ENCODE measurements at regions not wholly inside any gene's neighbourhood (a gene's known extent, or its start where the extent isn't known, plus 50 kb on each side); places are given as distances from the start of the nearest gene placed in this dataset.
A peak's percentile ranks its signal among the peaks of the same experiment; 100 is the strongest.

- Histone ChIP-seq H3K4me1 (ENCODE audit: control insufficient read depth, insufficient read depth, low read depth, low read length) (peaks cover 2% of the 10 kb centered on the region), H3K79me1 (replicated peaks; ENCODE audit: low read length, poor library complexity, severe bottlenecking) (no peaks in the 10 kb centered on the region), H3K36me3 (ENCODE audit: control insufficient read depth in 1 of 2, insufficient read depth in 2 of 2, low read depth in 1 of 2, low read length in 2 of 2) (no peaks in the 10 kb centered on the region), H2AK5ac (ENCODE audit: low read length, severe bottlenecking) (no peak overlapping the region), H4K91ac (ENCODE audit: low read length) (no peak overlapping the region), H4K8ac (ENCODE audit: low read length) (no peak overlapping the region), H3K4me3 (ENCODE audit: insufficient read depth in 1 of 2, low read depth in 1 of 2, low read length in 2 of 2) (no peak overlapping the region), H2BK120ac (ENCODE audit: low read depth, low read length) (no peak overlapping the region), H3K4ac (ENCODE audit: low read depth in 1 of 2, low read length in 2 of 2) (no peak overlapping the region), H3K27ac (ENCODE audit: low read length, poor library complexity, severe bottlenecking) (no peak overlapping the region), H2BK15ac (ENCODE audit: low read depth, poor library complexity, severe bottlenecking) (no peak overlapping the region), H3K23ac (ENCODE audit: low read length in 2 of 2) (no peak overlapping the region), H3K4me2 (ENCODE audit: low read length, poor library complexity, severe bottlenecking) (no peak overlapping the region), H3K9me3 (ENCODE audit: control insufficient read depth, low read length) (no peaks in the 10 kb centered on the region), H3K14ac (ENCODE audit: low read length in 2 of 2) (no peak overlapping the region), H3K9ac (ENCODE audit: low read length) (no peak overlapping the region), H3K18ac (ENCODE audit: low read depth in 1 of 2, low read length in 2 of 2) (no peak overlapping the region), H2AFZ (ENCODE audit: low read depth, low read length) (no peak overlapping the region), H2BK12ac (ENCODE audit: low read length in 2 of 2) (no peak overlapping the region), H2BK5ac (ENCODE audit: low read depth, low read length, poor library complexity, severe bottlenecking) (no peak overlapping the region), H3K27me3 (ENCODE audit: control insufficient read depth in 1 of 2, insufficient read depth in 1 of 2, low read length in 2 of 2) (no peaks in the 10 kb centered on the region)
- 99% methylated on average over 9 of the region's 9 CpGs for WGBS
- no peak for DNase-seq
Observed at GRCh38 chr4:100302061-100303026, 112.1 kb upstream of the DDIT4L start.

- peak; percentile 96 for DNase-seq
- Histone ChIP-seq H2BK12ac (ENCODE audit: low read length in 2 of 2) (no peak overlapping the region), H3K9me3 (ENCODE audit: control insufficient read depth, low read length) (no peaks in the 10 kb centered on the region)
Observed at GRCh38 chr4:100299046-100299840, 109.0 kb upstream of the DDIT4L start.

GRCh38 chr4:100295792-100296191 lies 105.5 kb upstream of the DDIT4L start:
- H3K36me3 ChIP-seq (ENCODE audit: control insufficient read depth in 1 of 2, insufficient read depth in 2 of 2, low read depth in 1 of 2, low read length in 2 of 2) = no peaks in the 10 kb centered on the region
- no peak overlapping the region for H2BK12ac ChIP-seq (ENCODE audit: low read length in 2 of 2)
- no peak overlapping the region for H3K4ac ChIP-seq (ENCODE audit: low read depth in 1 of 2, low read length in 2 of 2)
- no peaks in the 10 kb centered on the region for H3K27me3 ChIP-seq (ENCODE audit: control insufficient read depth in 1 of 2, insufficient read depth in 1 of 2, low read length in 2 of 2)
- no peak overlapping the region for H3K23ac ChIP-seq (ENCODE audit: low read length in 2 of 2)
- no peak overlapping the region for H2BK5ac ChIP-seq (ENCODE audit: low read depth, low read length, poor library complexity, severe bottlenecking)
- H3K18ac ChIP-seq (ENCODE audit: low read depth in 1 of 2, low read length in 2 of 2) = no peak overlapping the region
- no peaks in the 10 kb centered on the region for H3K9me3 ChIP-seq (ENCODE audit: control insufficient read depth, low read length)
- H2BK15ac ChIP-seq (ENCODE audit: low read depth, poor library complexity, severe bottlenecking) = no peak overlapping the region
- no peak overlapping the region for H3K4me3 ChIP-seq (ENCODE audit: insufficient read depth in 1 of 2, low read depth in 1 of 2, low read length in 2 of 2)
- no peak overlapping the region for H3K14ac ChIP-seq (ENCODE audit: low read length in 2 of 2)
- H3K79me1 ChIP-seq (replicated peaks; ENCODE audit: low read length, poor library complexity, severe bottlenecking) = no peaks in the 10 kb centered on the region
- H3K4me2 ChIP-seq (ENCODE audit: low read length, poor library complexity, severe bottlenecking) = no peak overlapping the region
- no peak overlapping the region for H3K9ac ChIP-seq (ENCODE audit: low read length)
- no peak overlapping the region for H2AK5ac ChIP-seq (ENCODE audit: low read length, severe bottlenecking)
- H2AFZ ChIP-seq (ENCODE audit: low read depth, low read length) = no peak overlapping the region
- no peak overlapping the region for H2BK120ac ChIP-seq (ENCODE audit: low read depth, low read length)
- H4K91ac ChIP-seq (ENCODE audit: low read length) = no peak overlapping the region
- 46% methylated on average over 2 of the region's 2 CpGs for WGBS
- peak; percentile 40 for DNase-seq
- H4K8ac ChIP-seq (ENCODE audit: low read length) = no peak overlapping the region
- H3K4me1 ChIP-seq (ENCODE audit: control insufficient read depth, insufficient read depth, low read depth, low read length) = peaks cover 2% of the 10 kb centered on the region
- H3K27ac ChIP-seq (ENCODE audit: low read length, poor library complexity, severe bottlenecking) = no peak overlapping the region

More at GRCh38 chr4:100299046-100299840, 109.0 kb upstream of the DDIT4L start:
- Histone ChIP-seq H2BK120ac (ENCODE audit: low read depth, low read length) (no peak overlapping the region), H3K79me1 (replicated peaks; ENCODE audit: low read length, poor library complexity, severe bottlenecking) (no peaks in the 10 kb centered on the region), H3K14ac (ENCODE audit: low read length in 2 of 2) (no peak overlapping the region), H3K4me3 (ENCODE audit: insufficient read depth in 1 of 2, low read depth in 1 of 2, low read length in 2 of 2) (no peak overlapping the region), H3K9ac (ENCODE audit: low read length) (peak overlapping the region; percentile 77), H4K91ac (ENCODE audit: low read length) (no peak overlapping the region), H3K27me3 (ENCODE audit: control insufficient read depth in 1 of 2, insufficient read depth in 1 of 2, low read length in 2 of 2) (no peaks in the 10 kb centered on the region), H2AFZ (ENCODE audit: low read depth, low read length) (peak overlapping the region; percentile 57), H4K8ac (ENCODE audit: low read length) (peak overlapping the region; percentile 60), H3K18ac (ENCODE audit: low read depth in 1 of 2, low read length in 2 of 2) (no peak overlapping the region), H3K4me2 (ENCODE audit: low read length, poor library complexity, severe bottlenecking) (no peak overlapping the region), H3K23ac (ENCODE audit: low read length in 2 of 2) (no peak overlapping the region), H3K4ac (ENCODE audit: low read depth in 1 of 2, low read length in 2 of 2) (no peak overlapping the region), H3K36me3 (ENCODE audit: control insufficient read depth in 1 of 2, insufficient read depth in 2 of 2, low read depth in 1 of 2, low read length in 2 of 2) (no peaks in the 10 kb centered on the region), H3K27ac (ENCODE audit: low read length, poor library complexity, severe bottlenecking) (peak overlapping the region; percentile 65), H3K4me1 (ENCODE audit: control insufficient read depth, insufficient read depth, low read depth, low read length) (peaks cover 2% of the 10 kb centered on the region), H2BK5ac (ENCODE audit: low read depth, low read length, poor library complexity, severe bottlenecking) (no peak overlapping the region), H2AK5ac (ENCODE audit: low read length, severe bottlenecking) (no peak overlapping the region), H2BK15ac (ENCODE audit: low read depth, poor library complexity, severe bottlenecking) (no peak overlapping the region)
- 25% methylated on average over 2 of the region's 2 CpGs for WGBS

GRCh38 chr4:100294356-100294755 lies 104.1 kb upstream of the DDIT4L start:
- Histone ChIP-seq H3K27me3 (ENCODE audit: control insufficient read depth in 1 of 2, insufficient read depth in 1 of 2, low read length in 2 of 2) (no peaks in the 10 kb centered on the region), H3K18ac (ENCODE audit: low read depth in 1 of 2, low read length in 2 of 2) (no peak overlapping the region), H2BK120ac (ENCODE audit: low read depth, low read length) (no peak overlapping the region), H4K91ac (ENCODE audit: low read length) (no peak overlapping the region), H2BK12ac (ENCODE audit: low read length in 2 of 2) (no peak overlapping the region), H3K4me3 (ENCODE audit: insufficient read depth in 1 of 2, low read depth in 1 of 2, low read length in 2 of 2) (no peak overlapping the region), H3K23ac (ENCODE audit: low read length in 2 of 2) (no peak overlapping the region), H3K4me2 (ENCODE audit: low read length, poor library complexity, severe bottlenecking) (no peak overlapping the region), H3K36me3 (ENCODE audit: control insufficient read depth in 1 of 2, insufficient read depth in 2 of 2, low read depth in 1 of 2, low read length in 2 of 2) (no peaks in the 10 kb centered on the region), H3K9me3 (ENCODE audit: control insufficient read depth, low read length) (no peaks in the 10 kb centered on the region), H2BK15ac (ENCODE audit: low read depth, poor library complexity, severe bottlenecking) (no peak overlapping the region), H2AK5ac (ENCODE audit: low read length, severe bottlenecking) (no peak overlapping the region), H4K8ac (ENCODE audit: low read length) (no peak overlapping the region), H2AFZ (ENCODE audit: low read depth, low read length) (no peak overlapping the region), H3K14ac (ENCODE audit: low read length in 2 of 2) (no peak overlapping the region), H3K9ac (ENCODE audit: low read length) (no peak overlapping the region), H3K4ac (ENCODE audit: low read depth in 1 of 2, low read length in 2 of 2) (no peak overlapping the region), H3K4me1 (ENCODE audit: control insufficient read depth, insufficient read depth, low read depth, low read length) (peaks cover 2% of the 10 kb centered on the region), H2BK5ac (ENCODE audit: low read depth, low read length, poor library complexity, severe bottlenecking) (no peak overlapping the region), H3K27ac (ENCODE audit: low read length, poor library complexity, severe bottlenecking) (no peak overlapping the region), H3K79me1 (replicated peaks; ENCODE audit: low read length, poor library complexity, severe bottlenecking) (no peaks in the 10 kb centered on the region)
- DNase-seq = no peak
- no CpG with 5 or more reads among the region's 1 CpG for WGBS
